ENCODE measurements at regions not wholly inside any gene's neighbourhood (a gene's known extent, or its start where the extent isn't known, plus 50 kb on each side); places are given as distances from the start of the nearest gene placed in this dataset.

DNA sequence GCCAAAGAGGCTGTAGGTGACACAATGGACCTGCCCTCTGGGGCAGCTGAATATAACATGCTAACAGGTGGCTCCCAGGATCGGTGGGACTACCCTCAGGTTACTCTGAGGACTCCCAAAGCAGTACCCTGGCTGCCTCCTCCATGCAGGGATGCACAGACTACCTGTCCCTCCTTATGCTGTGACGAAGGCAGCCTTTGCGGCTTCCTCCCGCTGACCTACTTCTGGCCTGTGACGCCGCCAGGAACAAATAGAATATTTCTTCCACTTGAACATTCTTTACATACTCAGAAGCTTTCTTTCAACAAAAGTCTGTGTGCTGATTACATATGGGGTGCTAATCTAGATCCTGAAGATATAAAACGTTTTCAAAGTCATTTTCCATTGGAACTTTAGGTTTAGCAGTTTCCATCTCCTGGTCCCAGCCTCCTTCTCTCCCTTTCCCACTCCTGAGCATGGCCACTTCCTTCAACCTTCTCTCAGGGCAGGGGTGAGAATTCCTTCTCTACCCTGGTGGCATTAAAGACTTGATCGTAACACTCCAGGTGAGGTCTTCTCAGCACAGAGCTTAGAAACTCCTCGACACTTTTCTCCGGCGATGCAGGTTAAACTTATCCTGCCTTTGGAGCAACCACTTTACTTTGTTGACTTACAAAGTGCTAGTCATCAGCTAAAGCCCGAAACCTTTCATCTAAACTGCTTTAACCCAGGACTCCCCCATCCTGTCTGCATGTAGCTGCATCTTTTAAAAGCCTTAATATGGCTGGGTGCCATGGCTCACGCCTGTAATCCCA, 58.9 kb upstream of the STK17B start:
- Histone ChIP-seq H2AFZ (ENCODE audit: low read depth, low read length, poor library complexity, severe bottlenecking) (no peak overlapping the region), H4K20me1 (ENCODE audit: insufficient read depth) (no peaks in the 10 kb centered on the region), H3K9ac (ENCODE audit: low read length) (no peak overlapping the region), H3K4me2 (ENCODE audit: low read length) (no peak overlapping the region), H3K27ac (ENCODE audit: low read depth, low read length) (no peak overlapping the region), H3K79me2 (ENCODE audit: insufficient read depth, low read length) (no peaks in the 10 kb centered on the region), H3K27me3 (ENCODE audit: insufficient read depth, low read length) (no peaks in the 10 kb centered on the region), H3K9me2 (ENCODE audit: insufficient read depth) (no peaks in the 10 kb centered on the region), H3K9me3 (ENCODE audit: control insufficient read depth in 1 of 2, insufficient read depth in 1 of 2, low read depth in 1 of 2, low read length in 2 of 2) (no peaks in the 10 kb centered on the region), H3K4me1 (ENCODE audit: control insufficient read depth in 1 of 2, insufficient read depth in 2 of 2, low read length in 2 of 2) (peaks cover 26 to 36% of the 10 kb centered on the region in 2 experiments), H3K4me3 (replicated peaks in 1 of 2; ENCODE audit: low read depth in 1 of 2, low read length in 2 of 2) (no peak overlapping the region), H3K36me3 (ENCODE audit: control insufficient read depth in 1 of 2, insufficient read depth in 2 of 2, low read length in 2 of 2) (no peaks in the 10 kb centered on the region)
- intact Hi-C loops (cut with micrococcal nuclease) = no loop called here
- BruUV-seq (replicated peaks) = no TSS peak
- DNase-seq (ENCODE audit: low read depth, low spot score) = no peak
- POLR2A ChIA-PET = no interaction called here
- ATAC-seq = no peak
- RAD21 ChIA-PET (ENCODE audit: low non-redundant PET in 1 of 2, low total read pairs in 2 of 2, uncharacterized antibody in 2 of 2, unreplicated experiment in 2 of 2) = no interaction called here
- CTCF ChIA-PET = no interaction called here
- TF ChIP-seq, protein P1, sequence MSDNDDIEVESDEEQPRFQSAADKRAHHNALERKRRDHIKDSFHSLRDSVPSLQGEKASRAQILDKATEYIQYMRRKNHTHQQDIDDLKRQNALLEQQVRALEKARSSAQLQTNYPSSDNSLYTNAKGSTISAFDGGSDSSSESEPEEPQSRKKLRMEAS (IDR thresholded peaks at IDR 0.05) = no peak
- TF ChIP-seq TCF7L2 (IDR thresholded peaks at IDR 0.05; ENCODE audit: borderline replicate concordance, extremely low read depth, insufficient read depth, insufficient read length) (no peak), POLR2AphosphoS5 (IDR thresholded peaks at IDR 0.05; ENCODE audit: low read depth, low read length) (no peak), ZNF274 (IDR thresholded peaks at IDR 0.05; ENCODE audit: low read depth, low read length) (no peak), SIN3A (IDR thresholded peaks at IDR 0.05; ENCODE audit: low read depth) (no peak), YY1 (IDR thresholded peaks at IDR 0.05; ENCODE audit: extremely low read depth, insufficient replicate concordance, low read depth, low read length) (no peak), EZH2phosphoT487 (IDR thresholded peaks at IDR 0.05; ENCODE audit: borderline replicate concordance) (no peak), ZFX (IDR thresholded peaks at IDR 0.05) (no peak), FOSL1 (IDR thresholded peaks at IDR 0.05; ENCODE audit: low read depth) (no peak), CBX3 (IDR thresholded peaks at IDR 0.05; ENCODE audit: low read depth) (no peak), CEBPB (IDR thresholded peaks at IDR 0.05; ENCODE audit: low read depth) (no peak), ELF1 (IDR thresholded peaks at IDR 0.05; ENCODE audit: borderline replicate concordance, low read depth) (no peak)
- TF ChIP-seq, protein P2, sequence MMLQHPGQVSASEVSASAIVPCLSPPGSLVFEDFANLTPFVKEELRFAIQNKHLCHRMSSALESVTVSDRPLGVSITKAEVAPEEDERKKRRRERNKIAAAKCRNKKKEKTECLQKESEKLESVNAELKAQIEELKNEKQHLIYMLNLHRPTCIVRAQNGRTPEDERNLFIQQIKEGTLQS (IDR thresholded peaks at IDR 0.05) = no peak

All from HCT116 (cell line).